ENCODE measurements at regions not wholly inside any gene's neighbourhood (a gene's known extent, or its start where the extent isn't known, plus 50 kb on each side); places are given as distances from the start of the nearest gene placed in this dataset.

DNA sequence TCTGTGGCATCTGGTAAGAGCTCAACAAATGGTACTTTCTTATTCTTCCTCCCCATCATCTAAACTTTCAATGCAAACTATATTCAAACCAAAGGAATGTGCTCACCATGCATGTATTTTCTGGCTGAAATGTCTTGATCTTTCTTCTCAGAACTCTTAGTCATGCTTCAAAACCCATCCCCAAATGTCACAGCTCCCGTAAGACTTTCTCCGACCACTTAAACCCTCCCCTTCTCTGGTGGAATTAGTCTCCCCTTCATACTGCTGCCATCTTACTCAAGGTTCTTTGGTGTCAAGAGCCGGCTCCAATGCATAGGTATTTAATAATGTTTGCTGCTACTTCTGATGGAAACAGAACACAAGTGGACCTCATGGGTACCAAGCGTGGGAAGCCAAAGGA is 538.1 kb downstream of the MATN1 start:
- H3K4me3 ChIP-seq = no peak overlapping the region
- TF ChIP-seq, protein P1, sequence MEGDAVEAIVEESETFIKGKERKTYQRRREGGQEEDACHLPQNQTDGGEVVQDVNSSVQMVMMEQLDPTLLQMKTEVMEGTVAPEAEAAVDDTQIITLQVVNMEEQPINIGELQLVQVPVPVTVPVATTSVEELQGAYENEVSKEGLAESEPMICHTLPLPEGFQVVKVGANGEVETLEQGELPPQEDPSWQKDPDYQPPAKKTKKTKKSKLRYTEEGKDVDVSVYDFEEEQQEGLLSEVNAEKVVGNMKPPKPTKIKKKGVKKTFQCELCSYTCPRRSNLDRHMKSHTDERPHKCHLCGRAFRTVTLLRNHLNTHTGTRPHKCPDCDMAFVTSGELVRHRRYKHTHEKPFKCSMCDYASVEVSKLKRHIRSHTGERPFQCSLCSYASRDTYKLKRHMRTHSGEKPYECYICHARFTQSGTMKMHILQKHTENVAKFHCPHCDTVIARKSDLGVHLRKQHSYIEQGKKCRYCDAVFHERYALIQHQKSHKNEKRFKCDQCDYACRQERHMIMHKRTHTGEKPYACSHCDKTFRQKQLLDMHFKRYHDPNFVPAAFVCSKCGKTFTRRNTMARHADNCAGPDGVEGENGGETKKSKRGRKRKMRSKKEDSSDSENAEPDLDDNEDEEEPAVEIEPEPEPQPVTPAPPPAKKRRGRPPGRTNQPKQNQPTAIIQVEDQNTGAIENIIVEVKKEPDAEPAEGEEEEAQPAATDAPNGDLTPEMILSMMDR (IDR thresholded peaks at IDR 0.05) = no peak
- TF ChIP-seq POLR2A (IDR thresholded peaks at IDR 0.05) (no peak), EP300 (IDR thresholded peaks at IDR 0.05) (no peak)
- H3K36me3 ChIP-seq = no peaks in the 10 kb centered on the region
- no peaks in the 10 kb centered on the region for H3K9me3 ChIP-seq
- intact Hi-C loops (cut with DNase I) = no loop called here
- no peak overlapping the region for H3K27ac ChIP-seq
- no peaks in the 10 kb centered on the region for H3K27me3 ChIP-seq
- no peak for DNase-seq
- no peaks in the 10 kb centered on the region for H3K4me1 ChIP-seq (ENCODE audit: insufficient read depth)
- WGBS, 3 donors = 95 to 98% (median 95%) methylated on average over 4 of the region's 4 CpGs

DNA sequence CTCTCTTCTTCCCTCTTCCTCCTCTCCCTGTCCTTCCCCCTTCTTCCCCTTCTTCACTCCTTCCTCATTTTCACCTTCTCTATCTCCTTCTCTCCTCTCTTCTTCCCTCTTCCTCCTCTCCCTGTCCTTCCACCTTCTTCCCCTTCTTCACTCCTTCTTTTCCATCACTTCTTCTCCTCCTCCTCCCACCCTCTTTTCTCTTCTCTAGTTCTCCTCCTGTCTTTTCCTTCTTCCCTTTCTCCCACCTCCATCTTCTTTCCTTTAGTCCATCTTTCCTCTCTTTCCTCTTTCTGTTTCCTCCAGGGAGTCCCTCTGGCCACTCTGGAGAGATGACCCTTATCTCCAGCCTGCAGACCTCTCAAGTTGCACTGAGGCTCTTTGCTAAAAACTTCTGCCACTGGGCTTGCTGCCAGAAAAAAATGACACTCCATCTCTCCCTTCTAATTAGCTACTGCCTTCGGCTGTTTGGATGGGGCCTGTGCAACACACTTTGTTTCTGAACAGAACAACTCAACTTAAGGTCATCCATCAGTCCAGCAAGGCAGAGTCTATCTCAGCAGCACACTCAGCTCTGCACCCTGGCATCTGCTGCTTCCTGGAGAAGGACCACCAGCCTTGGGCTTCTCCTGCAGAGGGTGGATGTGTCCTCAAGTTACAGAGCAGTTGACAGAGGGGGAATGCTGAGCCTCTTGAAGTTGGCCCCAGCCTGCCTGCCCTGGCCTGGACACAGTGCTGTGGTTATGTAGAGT is 538.8 kb downstream of the MATN1 start:
- TF ChIP-seq POLR2A (IDR thresholded peaks at IDR 0.05) (no peak), EP300 (IDR thresholded peaks at IDR 0.05) (no peak)
- TF ChIP-seq, protein P1 (IDR thresholded peaks at IDR 0.05) = no peak
- H3K27me3 ChIP-seq = no peaks in the 10 kb centered on the region
- no peaks in the 10 kb centered on the region for H3K36me3 ChIP-seq
- no peaks in the 10 kb centered on the region for H3K4me1 ChIP-seq (ENCODE audit: insufficient read depth)
- intact Hi-C loops (cut with DNase I) = no loop called here
- no peak for DNase-seq
- no peak overlapping the region for H3K4me3 ChIP-seq
- H3K27ac ChIP-seq = no peak overlapping the region
- WGBS, 3 donors = 21 to 58% (median 49%) methylated on average over 1 of the region's 1 CpG
- no peaks in the 10 kb centered on the region for H3K9me3 ChIP-seq

DNA sequence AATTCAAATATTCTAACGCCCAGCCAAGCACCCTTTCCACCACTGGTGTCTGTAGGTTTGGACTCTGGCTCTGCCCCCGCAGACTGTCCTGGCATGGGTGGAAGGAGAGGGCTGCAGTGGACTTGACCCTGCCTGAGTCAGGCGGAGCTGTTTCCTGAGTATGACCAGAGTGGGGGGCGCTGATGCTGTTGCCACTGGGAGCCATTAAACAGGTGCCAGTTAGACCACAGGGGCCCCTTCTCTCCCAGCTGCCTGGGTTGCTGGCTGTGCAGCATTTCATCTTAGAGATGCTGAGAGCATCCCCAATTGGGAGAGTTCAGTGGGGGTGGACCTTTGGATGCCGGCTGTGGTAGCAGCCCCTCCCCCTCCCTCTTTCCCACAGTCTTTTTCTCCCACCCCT is 539.5 kb downstream of the MATN1 start:
- no peaks in the 10 kb centered on the region for H3K27me3 ChIP-seq
- no peak for DNase-seq
- no peak for TF ChIP-seq POLR2A (IDR thresholded peaks at IDR 0.05)
- intact Hi-C loops (cut with DNase I) = no loop called here
- H3K9me3 ChIP-seq = no peaks in the 10 kb centered on the region
- H3K27ac ChIP-seq = no peak overlapping the region
- 69 to 77% (median 75%) methylated on average over 5 of the region's 5 CpGs for WGBS, 3 donors
- no peaks in the 10 kb centered on the region for H3K36me3 ChIP-seq
- H3K4me1 ChIP-seq (ENCODE audit: insufficient read depth) = no peaks in the 10 kb centered on the region
- no peak overlapping the region for H3K4me3 ChIP-seq

DNA sequence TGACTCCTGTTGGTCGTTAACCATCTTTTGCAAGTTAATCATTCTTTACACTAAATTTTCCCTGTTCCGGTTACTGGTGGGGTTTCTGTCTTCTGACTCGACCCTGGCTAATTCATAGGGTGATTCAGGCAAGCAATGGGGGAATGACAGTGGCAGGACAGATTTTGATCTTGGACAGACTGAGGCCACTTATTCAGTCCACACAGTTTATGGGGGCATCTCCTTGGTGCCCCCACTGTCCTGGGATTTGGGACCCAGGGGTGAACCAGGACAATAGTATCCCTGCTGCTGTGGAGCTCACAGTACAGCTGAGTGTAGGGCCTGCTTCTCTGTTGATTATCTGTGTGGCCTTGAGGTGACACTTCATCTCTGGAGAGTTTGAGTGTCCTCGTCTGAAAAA is 540.4 kb downstream of the MATN1 start:
- Histone ChIP-seq H3K4me3 (no peak overlapping the region), H3K27ac (no peak overlapping the region), H3K9me3 (no peaks in the 10 kb centered on the region), H3K4me1 (ENCODE audit: insufficient read depth) (no peaks in the 10 kb centered on the region), H3K27me3 (no peaks in the 10 kb centered on the region), H3K36me3 (no peaks in the 10 kb centered on the region)
- no peak for DNase-seq
- TF ChIP-seq POLR2A (IDR thresholded peaks at IDR 0.05) (no peak), EP300 (IDR thresholded peaks at IDR 0.05) (no peak)
- TF ChIP-seq, protein P1 (IDR thresholded peaks at IDR 0.05) = no peak
- intact Hi-C loops (cut with DNase I) = no loop called here
- WGBS, 3 donors = 68 to 86% (median 71%) methylated on average over 4 of the region's 4 CpGs

DNA sequence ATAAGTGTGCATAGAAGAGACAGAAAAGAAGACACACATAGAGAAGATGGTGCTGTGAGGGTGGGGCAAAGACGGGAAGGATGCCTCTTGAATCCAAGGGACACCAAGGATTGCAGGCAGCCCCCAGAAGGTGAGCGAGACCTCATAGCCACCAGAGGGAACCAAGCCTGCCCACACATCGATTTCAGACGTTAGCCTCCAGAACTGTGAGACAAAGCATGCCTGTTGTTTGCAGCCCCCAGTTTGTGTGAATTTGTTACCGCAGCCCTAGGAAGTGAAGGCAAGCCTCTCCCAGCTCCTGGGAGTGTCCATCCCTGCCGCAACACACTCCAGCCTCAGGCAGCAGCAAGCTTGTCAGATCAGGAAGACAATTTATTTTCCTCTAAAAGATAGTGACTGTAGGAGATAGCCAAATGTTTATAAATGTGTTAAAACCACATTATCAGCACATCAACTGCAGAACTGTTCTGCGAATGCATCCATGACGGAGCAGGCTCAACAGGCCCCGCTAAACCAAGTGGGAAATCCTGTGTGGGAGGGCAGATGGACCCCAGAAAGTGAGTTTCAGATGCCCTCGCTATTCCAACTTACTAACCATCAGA is 543.3 kb downstream of the MATN1 start:
- TF ChIP-seq EP300 (IDR thresholded peaks at IDR 0.05) = no peak
- no peak for TF ChIP-seq POLR2A (IDR thresholded peaks at IDR 0.05)
- TF ChIP-seq, protein P1 (IDR thresholded peaks at IDR 0.05) = no peak
- H3K36me3 ChIP-seq = no peaks in the 10 kb centered on the region
- H3K9me3 ChIP-seq = no peaks in the 10 kb centered on the region
- H3K27me3 ChIP-seq = no peaks in the 10 kb centered on the region
- WGBS, 3 donors = 66 to 72% (median 67%) methylated on average over 10 of the region's 10 CpGs
- intact Hi-C loops (cut with DNase I) = no loop called here
- H3K27ac ChIP-seq = no peak overlapping the region
- H3K4me3 ChIP-seq = no peak overlapping the region
- DNase-seq = no peak
- no peaks in the 10 kb centered on the region for H3K4me1 ChIP-seq (ENCODE audit: insufficient read depth)

Measured in ovary (tissue), 7 donors.